ENCODE measurements at regions not wholly inside any gene's neighbourhood (a gene's known extent, or its start where the extent isn't known, plus 50 kb on each side); places are given as distances from the start of the nearest gene placed in this dataset.

GRCh38 chr7:46100521-46100920 lies 179.4 kb upstream of the IGFBP3 start:
- no peak for TF ChIP-seq POLR2A (IDR thresholded peaks at IDR 0.05)
- no peak for TF ChIP-seq CTCF (IDR thresholded peaks at IDR 0.05)

All from heart left ventricle (tissue), 13 donors.